ENCODE measurements at regions not wholly inside any gene's neighbourhood (a gene's known extent, or its start where the extent isn't known, plus 50 kb on each side); places are given as distances from the start of the nearest gene placed in this dataset.

DNA sequence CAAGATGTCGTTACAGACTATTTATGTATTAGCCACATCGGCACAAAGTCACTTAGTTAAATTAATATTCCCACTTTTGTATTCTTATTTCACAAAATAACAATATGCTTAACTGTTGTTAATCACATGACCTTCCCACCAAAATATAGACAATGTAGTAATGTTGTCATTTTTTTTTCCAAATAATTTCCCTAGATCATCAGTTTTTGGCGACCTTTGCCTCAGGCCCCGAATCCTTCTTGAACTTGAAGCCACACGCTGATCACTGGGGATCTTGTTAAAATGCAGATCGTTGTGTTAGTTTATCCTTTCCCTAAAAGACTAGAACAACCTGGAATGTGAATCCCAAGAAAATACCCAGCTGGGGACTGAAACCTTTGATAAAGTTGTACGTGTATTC lies 497.6 kb downstream of the SUCLG1 start:
- ChIA-PET SMC1A (ENCODE audit: uncharacterized antibody, unreplicated experiment) (no interaction called here), RAD21 (ENCODE audit: unreplicated experiment) (no interaction called here), POLR2A (no interaction called here), CTCF (no interaction called here)
- no peak for FAIRE-seq
- Histone ChIP-seq H3K27ac (ENCODE audit: control insufficient read depth, insufficient read depth) (no peak overlapping the region), H3K9me3 (replicated peaks; ENCODE audit: control insufficient read depth, insufficient read depth, low read length) (no peaks in the 10 kb centered on the region), H3K9ac (ENCODE audit: control insufficient read depth, insufficient read depth, low read length) (no peak overlapping the region), H3K36me3 (ENCODE audit: control insufficient read depth in 2 of 2, insufficient read depth in 2 of 2, low read length in 1 of 2) (no peaks in the 10 kb centered on the region), H3K27me3 (replicated peaks in 1 of 2; ENCODE audit: control insufficient read depth in 2 of 2, insufficient read depth in 2 of 2, low read length in 1 of 2) (no peaks in the 10 kb centered on the region), H3K79me2 (ENCODE audit: control insufficient read depth, insufficient read depth, low read length) (no peaks in the 10 kb centered on the region), H3K4me2 (ENCODE audit: control insufficient read depth, insufficient read depth) (no peak overlapping the region), H3K4me3 (no peak overlapping the region), H2AFZ (ENCODE audit: control insufficient read depth, low read depth, low read length) (no peak overlapping the region), H4K20me1 (ENCODE audit: control insufficient read depth, insufficient read depth) (no peaks in the 10 kb centered on the region), H3K4me1 (ENCODE audit: control insufficient read depth, insufficient read depth, low read length) (no peaks in the 10 kb centered on the region)
- no peak for DNase-seq (ENCODE audit: low read depth, low spot score)
- no TSS peak for BruUV-seq (replicated peaks)
- in situ Hi-C loops (cut with MboI): no loop called here
- TF ChIP-seq KDM1A (IDR thresholded peaks at IDR 0.05; ENCODE audit: borderline replicate concordance) (no peak), POLR2A (IDR thresholded peaks at IDR 0.05; ENCODE audit: low read depth, low read length) (no peak), FOS (IDR thresholded peaks at IDR 0.05; ENCODE audit: borderline replicate concordance, extremely low read depth, insufficient read length) (no peak), BRCA1 (IDR thresholded peaks at IDR 0.05; ENCODE audit: low read depth, low read length) (no peak), BMI1 (IDR thresholded peaks at IDR 0.05; ENCODE audit: borderline replicate concordance) (no peak), SUPT20H (IDR thresholded peaks at IDR 0.05; ENCODE audit: borderline replicate concordance, control insufficient read depth, low read depth, low read length) (no peak), FOXK2 (IDR thresholded peaks at IDR 0.05) (no peak), ZZZ3 (IDR thresholded peaks at IDR 0.05; ENCODE audit: control insufficient read depth, insufficient read length, low read depth) (no peak), ESRRA (IDR thresholded peaks at IDR 0.05; ENCODE audit: low read length) (no peak), ZNF384 (IDR thresholded peaks at IDR 0.05; ENCODE audit: borderline replicate concordance, low read depth, low read length) (no peak), ZNF622 (IDR thresholded peaks at IDR 0.05) (no peak), SPI1 (IDR thresholded peaks at IDR 0.05; ENCODE audit: borderline replicate concordance, insufficient read depth, low read depth, low read length) (no peak), TCF12 (IDR thresholded peaks at IDR 0.05; ENCODE audit: low read depth, low read length) (no peak), EGR1 (IDR thresholded peaks at IDR 0.05; ENCODE audit: borderline replicate concordance in 1 of 2, low read depth in 2 of 2, low read length in 2 of 2) (no peak)
- TF ChIP-seq, protein P1, sequence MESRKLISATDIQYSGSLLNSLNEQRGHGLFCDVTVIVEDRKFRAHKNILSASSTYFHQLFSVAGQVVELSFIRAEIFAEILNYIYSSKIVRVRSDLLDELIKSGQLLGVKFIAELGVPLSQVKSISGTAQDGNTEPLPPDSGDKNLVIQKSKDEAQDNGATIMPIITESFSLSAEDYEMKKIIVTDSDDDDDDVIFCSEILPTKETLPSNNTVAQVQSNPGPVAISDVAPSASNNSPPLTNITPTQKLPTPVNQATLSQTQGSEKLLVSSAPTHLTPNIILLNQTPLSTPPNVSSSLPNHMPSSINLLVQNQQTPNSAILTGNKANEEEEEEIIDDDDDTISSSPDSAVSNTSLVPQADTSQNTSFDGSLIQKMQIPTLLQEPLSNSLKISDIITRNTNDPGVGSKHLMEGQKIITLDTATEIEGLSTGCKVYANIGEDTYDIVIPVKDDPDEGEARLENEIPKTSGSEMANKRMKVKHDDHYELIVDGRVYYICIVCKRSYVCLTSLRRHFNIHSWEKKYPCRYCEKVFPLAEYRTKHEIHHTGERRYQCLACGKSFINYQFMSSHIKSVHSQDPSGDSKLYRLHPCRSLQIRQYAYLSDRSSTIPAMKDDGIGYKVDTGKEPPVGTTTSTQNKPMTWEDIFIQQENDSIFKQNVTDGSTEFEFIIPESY (IDR thresholded peaks at IDR 0.05): no peak
- TF ChIP-seq, protein P2, sequence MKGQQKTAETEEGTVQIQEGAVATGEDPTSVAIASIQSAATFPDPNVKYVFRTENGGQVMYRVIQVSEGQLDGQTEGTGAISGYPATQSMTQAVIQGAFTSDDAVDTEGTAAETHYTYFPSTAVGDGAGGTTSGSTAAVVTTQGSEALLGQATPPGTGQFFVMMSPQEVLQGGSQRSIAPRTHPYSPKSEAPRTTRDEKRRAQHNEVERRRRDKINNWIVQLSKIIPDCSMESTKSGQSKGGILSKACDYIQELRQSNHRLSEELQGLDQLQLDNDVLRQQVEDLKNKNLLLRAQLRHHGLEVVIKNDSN (IDR thresholded peaks at IDR 0.05; ENCODE audit: borderline replicate concordance, extremely low read length, insufficient read depth, low read depth, low read length): no peak
- TF ChIP-seq, protein P3, sequence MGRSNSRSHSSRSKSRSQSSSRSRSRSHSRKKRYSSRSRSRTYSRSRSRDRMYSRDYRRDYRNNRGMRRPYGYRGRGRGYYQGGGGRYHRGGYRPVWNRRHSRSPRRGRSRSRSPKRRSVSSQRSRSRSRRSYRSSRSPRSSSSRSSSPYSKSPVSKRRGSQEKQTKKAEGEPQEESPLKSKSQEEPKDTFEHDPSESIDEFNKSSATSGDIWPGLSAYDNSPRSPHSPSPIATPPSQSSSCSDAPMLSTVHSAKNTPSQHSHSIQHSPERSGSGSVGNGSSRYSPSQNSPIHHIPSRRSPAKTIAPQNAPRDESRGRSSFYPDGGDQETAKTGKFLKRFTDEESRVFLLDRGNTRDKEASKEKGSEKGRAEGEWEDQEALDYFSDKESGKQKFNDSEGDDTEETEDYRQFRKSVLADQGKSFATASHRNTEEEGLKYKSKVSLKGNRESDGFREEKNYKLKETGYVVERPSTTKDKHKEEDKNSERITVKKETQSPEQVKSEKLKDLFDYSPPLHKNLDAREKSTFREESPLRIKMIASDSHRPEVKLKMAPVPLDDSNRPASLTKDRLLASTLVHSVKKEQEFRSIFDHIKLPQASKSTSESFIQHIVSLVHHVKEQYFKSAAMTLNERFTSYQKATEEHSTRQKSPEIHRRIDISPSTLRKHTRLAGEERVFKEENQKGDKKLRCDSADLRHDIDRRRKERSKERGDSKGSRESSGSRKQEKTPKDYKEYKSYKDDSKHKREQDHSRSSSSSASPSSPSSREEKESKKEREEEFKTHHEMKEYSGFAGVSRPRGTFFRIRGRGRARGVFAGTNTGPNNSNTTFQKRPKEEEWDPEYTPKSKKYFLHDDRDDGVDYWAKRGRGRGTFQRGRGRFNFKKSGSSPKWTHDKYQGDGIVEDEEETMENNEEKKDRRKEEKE (IDR thresholded peaks at IDR 0.05): no peak
- intact Hi-C loops (cut with micrococcal nuclease; ENCODE audit: unreplicated experiment): no loop called here
- ATAC-seq: no peak
- 25% methylated on average over 7 of the region's 7 CpGs for WGBS (ENCODE audit: insufficient coverage, insufficient replicate concordance, low lambda C conversion rate, missing lambda C conversion rate)
